ENCODE measurements at regions not wholly inside any gene's neighbourhood (a gene's known extent, or its start where the extent isn't known, plus 50 kb on each side); places are given as distances from the start of the nearest gene placed in this dataset.

DNA sequence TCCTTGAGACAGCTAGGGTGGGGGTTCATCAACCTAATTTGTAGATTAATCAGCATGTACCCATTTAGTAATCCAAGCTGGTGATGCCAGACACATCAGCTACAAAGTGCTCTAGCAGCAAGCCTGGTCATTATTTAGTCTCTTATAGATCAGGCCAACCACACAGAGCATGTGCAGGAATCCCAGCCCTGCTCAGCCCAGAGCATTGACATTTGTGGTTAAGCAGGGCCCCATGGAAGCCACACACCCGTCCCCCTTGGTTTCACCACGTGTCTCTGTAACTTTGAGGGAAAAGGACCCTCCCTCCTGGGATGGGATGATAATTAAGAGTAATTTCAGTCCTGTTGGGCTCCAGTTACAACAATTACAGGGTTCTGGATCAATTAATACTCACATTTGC is 268.8 kb upstream of the RPL38 start:
- TF ChIP-seq, protein P1, sequence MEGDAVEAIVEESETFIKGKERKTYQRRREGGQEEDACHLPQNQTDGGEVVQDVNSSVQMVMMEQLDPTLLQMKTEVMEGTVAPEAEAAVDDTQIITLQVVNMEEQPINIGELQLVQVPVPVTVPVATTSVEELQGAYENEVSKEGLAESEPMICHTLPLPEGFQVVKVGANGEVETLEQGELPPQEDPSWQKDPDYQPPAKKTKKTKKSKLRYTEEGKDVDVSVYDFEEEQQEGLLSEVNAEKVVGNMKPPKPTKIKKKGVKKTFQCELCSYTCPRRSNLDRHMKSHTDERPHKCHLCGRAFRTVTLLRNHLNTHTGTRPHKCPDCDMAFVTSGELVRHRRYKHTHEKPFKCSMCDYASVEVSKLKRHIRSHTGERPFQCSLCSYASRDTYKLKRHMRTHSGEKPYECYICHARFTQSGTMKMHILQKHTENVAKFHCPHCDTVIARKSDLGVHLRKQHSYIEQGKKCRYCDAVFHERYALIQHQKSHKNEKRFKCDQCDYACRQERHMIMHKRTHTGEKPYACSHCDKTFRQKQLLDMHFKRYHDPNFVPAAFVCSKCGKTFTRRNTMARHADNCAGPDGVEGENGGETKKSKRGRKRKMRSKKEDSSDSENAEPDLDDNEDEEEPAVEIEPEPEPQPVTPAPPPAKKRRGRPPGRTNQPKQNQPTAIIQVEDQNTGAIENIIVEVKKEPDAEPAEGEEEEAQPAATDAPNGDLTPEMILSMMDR (IDR thresholded peaks at IDR 0.05), result no peak
- no peak for TF ChIP-seq POLR2A (IDR thresholded peaks at IDR 0.05)

Measured in body of pancreas (tissue), 4 donors.